Memory B cell (primary cell): ENCODE measurements at regions not wholly inside any gene's neighbourhood (a gene's known extent, or its start where the extent isn't known, plus 50 kb on each side); places are given as distances from the start of the nearest gene placed in this dataset.
"Not testable (repeated sequence)": the region's sequence is repeated elsewhere in the genome, so short reads cannot be mapped to it uniquely, and the experiment has no call there.

ENCODE experiments used
- ATAC-seq: fragments of 150-1000 bp; cut with Tn5 transposase; 2 replicates; pipeline ENCODE4 v1.10.0; 2021; ENCODE audit warnings: low read depth, mild to moderate bottlenecking, moderate library complexity
- DNase-seq, 2 donors: peaks; one replicate each; pipeline ENCODE4 v3.0.0; 2022; ENCODE audit warnings: low spot score in 2 of 2
- H3K27ac Mint-ChIP-seq: one replicate; pipeline ENCODE4 v1.8.0; 2022; ENCODE audit warnings: mild to moderate bottlenecking, moderate library complexity, mixed read lengths
- H3K27me3 Mint-ChIP-seq: one replicate; pipeline ENCODE4 v1.8.0; 2022; ENCODE audit warnings: mixed read lengths
- H3K36me3 Mint-ChIP-seq: one replicate; pipeline ENCODE4 v1.8.0; 2022; ENCODE audit warnings: mild to moderate bottlenecking, mixed read lengths
- H3K4me1 Mint-ChIP-seq: one replicate; pipeline ENCODE4 v1.8.0; 2022; ENCODE audit warnings: mixed read lengths
- H3K4me3 Mint-ChIP-seq: one replicate; pipeline ENCODE4 v1.8.0; 2022; ENCODE audit warnings: mild to moderate bottlenecking, moderate library complexity, mixed read lengths
- H3K9me3 Mint-ChIP-seq: one replicate; pipeline ENCODE4 v1.8.0; 2022; ENCODE audit warnings: mixed read lengths

GRCh38 chr14:53285821-53286220 lies 132.7 kb upstream of the DDHD1 start:
- Mint-ChIP-seq H3K9me3 (peaks cover under 1% of the 10 kb centered on the region), H3K4me3 (no peak overlapping the region), H3K4me1 (no peaks in the 10 kb centered on the region), H3K27me3 (no peaks in the 10 kb centered on the region), H3K27ac (no peak overlapping the region), H3K36me3 (peaks cover under 1% of the 10 kb centered on the region)
- DNase-seq, result no peak
- ATAC-seq, result no peak

GRCh38 chr14:53285064-53285463 lies 131.9 kb upstream of the DDHD1 start:
- no peaks in the 10 kb centered on the region for H3K27me3 Mint-ChIP-seq
- no peak overlapping the region for H3K4me3 Mint-ChIP-seq
- peaks cover 4% of the 10 kb centered on the region for H3K9me3 Mint-ChIP-seq
- H3K4me1 Mint-ChIP-seq, result no peaks in the 10 kb centered on the region
- no peak overlapping the region for H3K27ac Mint-ChIP-seq
- H3K36me3 Mint-ChIP-seq, result peaks cover 5% of the 10 kb centered on the region
- no peak for DNase-seq
- no peak for ATAC-seq

- H3K27ac Mint-ChIP-seq, result no peak overlapping the region
- peaks cover 14% of the 10 kb centered on the region for H3K9me3 Mint-ChIP-seq
- no peak overlapping the region for H3K4me3 Mint-ChIP-seq
- H3K36me3 Mint-ChIP-seq, result peaks cover 12% of the 10 kb centered on the region
- DNase-seq (no peak), ATAC-seq (no peak)
- H3K27me3 Mint-ChIP-seq, result no peaks in the 10 kb centered on the region
- no peaks in the 10 kb centered on the region for H3K4me1 Mint-ChIP-seq
Observed at GRCh38 chr14:53278602-53279506, 125.7 kb upstream of the DDHD1 start.

- no peaks in the 10 kb centered on the region for H3K9me3 Mint-ChIP-seq
- H3K4me1 Mint-ChIP-seq, result no peaks in the 10 kb centered on the region
- ATAC-seq (no peak), DNase-seq (no peak)
- no peaks in the 10 kb centered on the region for H3K27me3 Mint-ChIP-seq
- H3K36me3 Mint-ChIP-seq, result no peaks in the 10 kb centered on the region
- H3K4me3 Mint-ChIP-seq, result no peak overlapping the region
- no peak overlapping the region for H3K27ac Mint-ChIP-seq
Observed at GRCh38 chr14:53273671-53274072, 120.5 kb upstream of the DDHD1 start.

DNA sequence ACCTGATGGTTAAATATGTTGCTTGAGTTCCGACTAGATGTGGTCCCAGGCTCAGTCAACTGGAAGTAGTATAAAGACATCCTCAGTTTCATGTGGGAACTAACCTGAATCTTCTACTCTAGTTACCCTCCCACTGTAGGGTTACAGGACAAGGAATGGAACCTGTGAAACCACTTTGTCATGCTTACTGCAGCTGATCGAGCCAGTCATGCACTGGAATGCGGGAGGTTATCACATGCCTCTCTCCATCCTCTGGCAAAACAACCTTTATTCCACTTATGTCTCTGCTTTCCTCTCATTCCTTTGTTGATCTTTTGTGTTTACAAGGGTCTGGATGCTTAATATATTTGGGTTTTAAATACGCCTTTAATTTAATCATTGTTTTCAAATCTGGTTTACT lies 111.9 kb upstream of the DDHD1 start:
- Mint-ChIP-seq H3K27me3 (peaks cover 2% of the 10 kb centered on the region), H3K36me3 (peaks cover 7% of the 10 kb centered on the region), H3K4me3 (no peak overlapping the region), H3K9me3 (peaks cover 13% of the 10 kb centered on the region), H3K27ac (no peak overlapping the region), H3K4me1 (no peaks in the 10 kb centered on the region)
- ATAC-seq (no peak), DNase-seq (no peak)

DNA sequence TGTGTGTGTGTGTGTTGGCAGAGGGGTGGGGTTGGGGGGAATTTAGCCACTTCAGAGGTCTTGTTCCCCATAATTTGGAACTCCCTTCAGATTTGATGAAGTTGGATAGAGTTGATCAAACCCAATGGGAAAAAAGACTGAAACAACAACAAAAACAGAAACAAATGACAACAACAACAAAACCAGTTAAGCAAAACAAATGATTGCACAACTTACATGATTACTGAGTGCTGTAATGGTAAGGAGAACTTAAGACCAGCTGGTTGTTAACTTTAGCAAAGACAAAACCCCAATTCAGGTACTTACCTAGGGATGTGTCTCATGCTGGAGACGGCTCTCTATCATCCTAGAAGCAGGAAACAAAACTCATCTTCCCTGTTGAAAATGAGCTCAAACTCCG lies 107.8 kb upstream of the DDHD1 start:
- peaks cover 7% of the 10 kb centered on the region for H3K36me3 Mint-ChIP-seq
- H3K27me3 Mint-ChIP-seq, result peaks cover 2% of the 10 kb centered on the region
- H3K4me1 Mint-ChIP-seq, result no peaks in the 10 kb centered on the region
- peaks cover 13% of the 10 kb centered on the region for H3K9me3 Mint-ChIP-seq
- DNase-seq (no peak), ATAC-seq (no peak)
- H3K4me3 Mint-ChIP-seq, result no peak overlapping the region
- H3K27ac Mint-ChIP-seq, result no peak overlapping the region

DNA sequence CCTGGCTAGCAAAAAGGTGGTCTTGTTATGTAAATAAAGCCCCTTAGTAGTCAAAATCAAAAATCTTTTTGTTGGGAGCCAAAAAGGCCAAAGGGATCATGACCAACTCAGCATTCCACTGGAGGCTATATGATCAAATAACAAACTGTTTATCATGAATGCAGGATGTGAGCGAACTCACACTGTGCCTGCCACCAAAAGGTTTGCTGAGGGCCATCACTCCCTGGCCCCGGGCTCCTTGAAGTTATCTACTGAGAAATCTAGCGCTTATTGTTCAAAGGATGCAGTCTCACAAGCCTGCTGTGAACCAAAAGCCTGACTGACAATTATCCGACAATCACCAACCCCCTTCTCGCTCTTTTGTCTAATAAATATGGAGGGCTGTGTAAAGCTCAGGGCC lies 107.2 kb upstream of the DDHD1 start:
- H3K9me3 Mint-ChIP-seq, result peaks cover 13% of the 10 kb centered on the region
- H3K4me1 Mint-ChIP-seq, result no peaks in the 10 kb centered on the region
- peaks cover 2% of the 10 kb centered on the region for H3K27me3 Mint-ChIP-seq
- peaks cover 7% of the 10 kb centered on the region for H3K36me3 Mint-ChIP-seq
- no peak for ATAC-seq
- no peak overlapping the region for H3K4me3 Mint-ChIP-seq
- DNase-seq, result no peak
- no peak overlapping the region for H3K27ac Mint-ChIP-seq

GRCh38 chr14:53252141-53252540 lies 99.0 kb upstream of the DDHD1 start:
- no peak overlapping the region for H3K4me3 Mint-ChIP-seq
- no peak for DNase-seq
- H3K27me3 Mint-ChIP-seq, result peaks cover 1% of the 10 kb centered on the region
- H3K4me1 Mint-ChIP-seq, result no peaks in the 10 kb centered on the region
- ATAC-seq, result no peak
- no peak overlapping the region for H3K27ac Mint-ChIP-seq
- H3K36me3 Mint-ChIP-seq, result peaks cover 2% of the 10 kb centered on the region
- H3K9me3 Mint-ChIP-seq, result peaks cover 7% of the 10 kb centered on the region

GRCh38 chr14:53249059-53249458 lies 95.9 kb upstream of the DDHD1 start:
- H3K9me3 Mint-ChIP-seq, result peaks cover 13% of the 10 kb centered on the region
- DNase-seq (no peak), ATAC-seq (no peak)
- H3K4me1 Mint-ChIP-seq, result no peaks in the 10 kb centered on the region
- no peak overlapping the region for H3K4me3 Mint-ChIP-seq
- peaks cover 11% of the 10 kb centered on the region for H3K36me3 Mint-ChIP-seq
- H3K27me3 Mint-ChIP-seq, result peaks cover 3% of the 10 kb centered on the region
- H3K27ac Mint-ChIP-seq, result no peak overlapping the region

- Mint-ChIP-seq H3K4me1 (no peaks in the 10 kb centered on the region), H3K27ac (no peak overlapping the region), H3K9me3 (peaks cover 8% of the 10 kb centered on the region), H3K4me3 (no peak overlapping the region), H3K27me3 (peaks cover 3% of the 10 kb centered on the region), H3K36me3 (peaks cover 11% of the 10 kb centered on the region)
- DNase-seq (no peak), ATAC-seq (no peak)
Observed at GRCh38 chr14:53247596-53248370, 94.7 kb upstream of the DDHD1 start.

- Mint-ChIP-seq H3K36me3 (peaks cover 20% of the 10 kb centered on the region), H3K9me3 (peaks cover 15% of the 10 kb centered on the region)
- H3K4me3 Mint-ChIP-seq, H3K4me1 Mint-ChIP-seq, H3K27ac Mint-ChIP-seq, DNase-seq, H3K27me3 Mint-ChIP-seq, ATAC-seq: not testable (repeated sequence)
Observed at GRCh38 chr14:53242898-53243297, 89.8 kb upstream of the DDHD1 start.

GRCh38 chr14:53237488-53237887 lies 84.4 kb upstream of the DDHD1 start:
- Mint-ChIP-seq H3K36me3 (peaks cover 13% of the 10 kb centered on the region), H3K27ac (no peak overlapping the region), H3K9me3 (peaks cover 8% of the 10 kb centered on the region), H3K4me1 (no peaks in the 10 kb centered on the region), H3K27me3 (no peaks in the 10 kb centered on the region), H3K4me3 (no peak overlapping the region)
- ATAC-seq (no peak), DNase-seq (no peak)

- peaks cover 4% of the 10 kb centered on the region for H3K9me3 Mint-ChIP-seq
- H3K27ac Mint-ChIP-seq, result no peak overlapping the region
- H3K36me3 Mint-ChIP-seq, result peaks cover 8% of the 10 kb centered on the region
- H3K4me1 Mint-ChIP-seq, result no peaks in the 10 kb centered on the region
- ATAC-seq, result no peak
- no peak overlapping the region for H3K4me3 Mint-ChIP-seq
- H3K27me3 Mint-ChIP-seq, result no peaks in the 10 kb centered on the region
- no peak for DNase-seq
Observed at GRCh38 chr14:53236708-53237107, 83.6 kb upstream of the DDHD1 start.

DNA sequence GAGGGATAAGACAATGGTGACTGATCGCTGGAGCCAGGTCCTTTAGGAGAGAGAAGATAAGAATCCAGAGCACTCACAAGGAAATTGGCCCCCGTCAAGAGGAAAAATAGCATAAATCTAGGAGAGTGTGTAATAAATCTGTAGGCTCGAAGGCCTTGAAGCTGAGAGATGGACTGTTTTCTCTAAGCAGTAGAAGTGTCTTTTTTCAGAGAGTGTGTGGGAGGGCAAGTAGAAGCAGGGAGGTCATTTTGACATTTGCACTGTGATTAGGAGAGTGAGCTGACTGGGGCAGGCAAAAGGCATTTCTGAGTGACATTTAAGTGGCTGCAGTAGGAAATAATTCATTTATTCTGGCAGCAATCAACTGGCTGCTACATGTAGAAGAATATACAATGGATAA lies 78.0 kb upstream of the DDHD1 start:
- Mint-ChIP-seq H3K4me1 (no peaks in the 10 kb centered on the region), H3K27me3 (no peaks in the 10 kb centered on the region), H3K36me3 (peaks cover 7% of the 10 kb centered on the region), H3K27ac (no peak overlapping the region), H3K9me3 (peaks cover 5% of the 10 kb centered on the region), H3K4me3 (no peak overlapping the region)
- no peak for ATAC-seq
- no peak for DNase-seq
